MM.1S (cell line): ENCODE measurements at regions not wholly inside any gene's neighbourhood (a gene's known extent, or its start where the extent isn't known, plus 50 kb on each side); places are given as distances from the start of the nearest gene placed in this dataset.

Source experiments
- DNase-seq: peaks from one replicate; pipeline ENCODE4 v3.0.0-alpha.2; 2015
- H2AFZ ChIP-seq: fragments of 300-600 bp; sonication (generic); 2 replicates; pipeline ENCODE4 v1.6.0; 2016; ENCODE audit warnings: antibody characterized with exemption, low read length
- H3F3A ChIP-seq: fragments of 300-600 bp; sonication (generic); 2 replicates; pipeline ENCODE4 v1.6.1; 2016; ENCODE audit warnings: mild to moderate bottlenecking, antibody characterized with exemption, low read length, moderate library complexity, mixed read lengths; ENCODE audit not compliant: insufficient read depth
- H3K27ac ChIP-seq: fragments of 300-600 bp; sonication (generic); 2 replicates; pipeline ENCODE4 v1.5.1; 2016; ENCODE audit warnings: mild to moderate bottlenecking, low read length
- H3K27me3 ChIP-seq: fragments of 300-600 bp; sonication (generic); replicated peaks from 2 replicates; pipeline ENCODE4 v1.6.0; 2016; ENCODE audit warnings: low read length; ENCODE audit not compliant: insufficient read depth
- H3K36me3 ChIP-seq: fragments of 300-600 bp; sonication (generic); replicated peaks from 2 replicates; pipeline ENCODE4 v1.6.1; 2016; ENCODE audit warnings: mild to moderate bottlenecking, low read length, mixed read lengths; ENCODE audit not compliant: insufficient read depth
- H3K4me1 ChIP-seq: fragments of 300-600 bp; sonication (generic); 2 replicates; pipeline ENCODE4 v1.6.1; 2016; ENCODE audit warnings: low read length, mixed read lengths
- H3K4me2 ChIP-seq: fragments of 300-600 bp; sonication (generic); 2 replicates; pipeline ENCODE4 v1.6.0; 2016; ENCODE audit warnings: low read depth, low read length
- H3K4me3 ChIP-seq: fragments of 300-600 bp; sonication (generic); 2 replicates; pipeline ENCODE4 v1.5.1; 2016; ENCODE audit warnings: low read length, mixed read lengths
- H3K79me2 ChIP-seq: fragments of 300-600 bp; sonication (generic); 2 replicates; pipeline ENCODE4 v1.6.1; 2016; ENCODE audit warnings: mixed run types, low read length, mixed read lengths
- H3K9ac ChIP-seq: fragments of 300-600 bp; sonication (generic); 2 replicates; pipeline ENCODE4 v1.6.1; 2016; ENCODE audit warnings: low read length, mixed read lengths
- H3K9me2 ChIP-seq: fragments of 300-600 bp; sonication (generic); replicated peaks from 2 replicates; pipeline ENCODE4 v1.6.1; 2016; ENCODE audit warnings: mild to moderate bottlenecking, low read length, mixed read lengths; ENCODE audit not compliant: insufficient read depth
- H3K9me3 ChIP-seq: fragments of 300-600 bp; sonication (generic); replicated peaks from 2 replicates; pipeline ENCODE4 v1.6.1; 2016; ENCODE audit warnings: mild to moderate bottlenecking, low read length, mixed read lengths; ENCODE audit not compliant: insufficient read depth
- H4K20me1 ChIP-seq: fragments of 300-600 bp; sonication (generic); 2 replicates; pipeline ENCODE4 v1.6.1; 2016; ENCODE audit warnings: mild to moderate bottlenecking, low read length, moderate library complexity, mixed read lengths; ENCODE audit not compliant: insufficient read depth
- CTCF ChIP-seq: fragments of 300-600 bp; sonication (generic); IDR thresholded peaks from 2 replicates; pipeline ENCODE4 v1.5.1; 2016; ENCODE audit warnings: antibody characterized with exemption, low read length, mixed read lengths
- EZH2 ChIP-seq: fragments of 300-600 bp; sonication (generic); optimal IDR thresholded peaks from 2 replicates; pipeline ENCODE3; 2017; ENCODE audit warnings: low read depth, mild to moderate bottlenecking, antibody characterized with exemption, low read length, mixed read lengths
- EZH2phosphoT487 ChIP-seq: fragments of 300-600 bp; sonication (generic); IDR thresholded peaks from 2 replicates; pipeline ENCODE4 v1.6.1; 2018; ENCODE audit warnings: antibody characterized with exemption, low read length

GRCh38 chr6:109896341-109896740 lies 81.8 kb upstream of the GPR6 start:
- no peak for TF ChIP-seq EZH2
- no peak for TF ChIP-seq CTCF
- TF ChIP-seq EZH2phosphoT487 = no peak
- H3K9me2 ChIP-seq = no peaks in the 10 kb centered on the region

GRCh38 chr6:109897025-109897424 lies 81.1 kb upstream of the GPR6 start:
- H3K4me2 ChIP-seq = no peak overlapping the region
- no peaks in the 10 kb centered on the region for H3F3A ChIP-seq
- no peaks in the 10 kb centered on the region for H3K36me3 ChIP-seq
- no peak overlapping the region for H3K9ac ChIP-seq
- no peak overlapping the region for H3K27ac ChIP-seq
- H3K9me2 ChIP-seq = no peaks in the 10 kb centered on the region
- no peaks in the 10 kb centered on the region for H3K27me3 ChIP-seq
- H3K4me3 ChIP-seq = no peak overlapping the region
- H4K20me1 ChIP-seq = no peaks in the 10 kb centered on the region
- H3K4me1 ChIP-seq = no peaks in the 10 kb centered on the region
- TF ChIP-seq CTCF (no peak), EZH2 (no peak)
- no peaks in the 10 kb centered on the region for H3K79me2 ChIP-seq
- H3K9me3 ChIP-seq = no peaks in the 10 kb centered on the region
- H2AFZ ChIP-seq = no peak overlapping the region
- no peak for DNase-seq

More at GRCh38 chr6:109896341-109896740, 81.8 kb upstream of the GPR6 start:
- no peak overlapping the region for H3K4me2 ChIP-seq
- H3K9me3 ChIP-seq = no peaks in the 10 kb centered on the region
- H2AFZ ChIP-seq = no peak overlapping the region
- H3K27ac ChIP-seq = no peak overlapping the region
- no peak overlapping the region for H3K4me3 ChIP-seq
- no peaks in the 10 kb centered on the region for H3K4me1 ChIP-seq
- H3K27me3 ChIP-seq = no peaks in the 10 kb centered on the region
- H3K9ac ChIP-seq = no peak overlapping the region
- no peak for DNase-seq
- H3F3A ChIP-seq = no peaks in the 10 kb centered on the region
- H3K79me2 ChIP-seq = no peaks in the 10 kb centered on the region
- H4K20me1 ChIP-seq = no peaks in the 10 kb centered on the region
- H3K36me3 ChIP-seq = no peaks in the 10 kb centered on the region

- no peak overlapping the region for H3K27ac ChIP-seq
- H4K20me1 ChIP-seq = no peaks in the 10 kb centered on the region
- H3K9me3 ChIP-seq = no peaks in the 10 kb centered on the region
- H3K4me1 ChIP-seq = no peaks in the 10 kb centered on the region
- H2AFZ ChIP-seq = no peak overlapping the region
- H3K79me2 ChIP-seq = no peaks in the 10 kb centered on the region
- H3F3A ChIP-seq = no peaks in the 10 kb centered on the region
- no peak for DNase-seq
- no peak overlapping the region for H3K4me2 ChIP-seq
- no peak overlapping the region for H3K9ac ChIP-seq
- H3K27me3 ChIP-seq = no peaks in the 10 kb centered on the region
- TF ChIP-seq EZH2 = no peak
- TF ChIP-seq EZH2phosphoT487 = no peak
- no peak for TF ChIP-seq CTCF
- no peak overlapping the region for H3K4me3 ChIP-seq
- H3K9me2 ChIP-seq = no peaks in the 10 kb centered on the region
- H3K36me3 ChIP-seq = no peaks in the 10 kb centered on the region
These were observed 80.5 kb upstream of the GPR6 start for GRCh38 chr6:109897561-109898080.

- Histone ChIP-seq H3K36me3 (no peaks in the 10 kb centered on the region), H3K4me1 (no peaks in the 10 kb centered on the region), H3K27me3 (no peaks in the 10 kb centered on the region), H3K4me2 (no peak overlapping the region), H3F3A (no peaks in the 10 kb centered on the region), H4K20me1 (no peaks in the 10 kb centered on the region), H3K9ac (no peak overlapping the region), H3K27ac (no peak overlapping the region), H3K4me3 (no peak overlapping the region), H2AFZ (no peak overlapping the region), H3K79me2 (no peaks in the 10 kb centered on the region), H3K9me3 (no peaks in the 10 kb centered on the region), H3K9me2 (no peaks in the 10 kb centered on the region)
- DNase-seq = no peak
- TF ChIP-seq EZH2phosphoT487 (no peak), CTCF (no peak), EZH2 (no peak)
These were observed 76.1 kb upstream of the GPR6 start for GRCh38 chr6:109901976-109902375.
